OCI-LY3 (cell line): ENCODE measurements at regions not wholly inside any gene's neighbourhood (a gene's known extent, or its start where the extent isn't known, plus 50 kb on each side); places are given as distances from the start of the nearest gene placed in this dataset.

ENCODE experiments used
- H2AFZ ChIP-seq: fragments of 200-600, 300-600 bp; shearing (Covaris generic); 2 replicates; pipeline ENCODE4 v1.6.0; 2014; ENCODE audit warnings: antibody characterized with exemption, low read depth, low read length
- H3K27ac ChIP-seq: fragments of 200-600, 300-600 bp; sonication (generic); 2 replicates; pipeline ENCODE4 v1.5.1; 2014; ENCODE audit warnings: mild to moderate bottlenecking, low read length, moderate library complexity, mixed read lengths
- H3K27me3 ChIP-seq: fragments of 200-600, 300-600 bp; sonication (generic); 2 replicates; pipeline ENCODE4 v1.6.1; 2014; ENCODE audit warnings: low read depth, low read length, mixed read lengths
- H3K36me3 ChIP-seq: fragments of 200-600, 300-600 bp; sonication (generic); replicated peaks from 2 replicates; pipeline ENCODE3; 2014; ENCODE audit warnings: low read depth, low read length, mixed read lengths
- H3K4me1 ChIP-seq: fragments of 300-600, 200-600 bp; sonication (generic); 2 replicates; pipeline ENCODE4 v1.6.1; 2014; ENCODE audit warnings: low read length, mixed read lengths
- H3K4me2 ChIP-seq: fragments of 200-600, 300-600 bp; sonication (generic); 2 replicates; pipeline ENCODE4 v1.6.1; 2014; ENCODE audit warnings: low read length, mixed read lengths
- H3K4me3 ChIP-seq: fragments of 300-600, 200-600 bp; sonication (generic); 2 replicates; pipeline ENCODE4 v1.5.1; 2014; ENCODE audit warnings: antibody characterized with exemption, mild to moderate bottlenecking, low read length, moderate library complexity
- H3K79me2 ChIP-seq: fragments of 300-600, 200-600 bp; shearing (Covaris generic); 2 replicates; pipeline ENCODE4 v1.6.1; 2014; ENCODE audit warnings: mild to moderate bottlenecking, low read length, mixed read lengths
- H3K9ac ChIP-seq: fragments of 300-600, 200-600 bp; shearing (Covaris generic); 2 replicates; pipeline ENCODE4 v1.6.0; 2014; ENCODE audit warnings: mild to moderate bottlenecking, low read length, moderate library complexity
- H3K9me3 ChIP-seq: fragments of 200-600, 300-600 bp; shearing (Covaris generic); 2 replicates; pipeline ENCODE4 v1.6.1; 2014; ENCODE audit warnings: low read length, mixed read lengths; ENCODE audit not compliant: insufficient read depth
- H4K20me1 ChIP-seq: fragments of 200-600, 300-600 bp; sonication (generic); 2 replicates; pipeline ENCODE4 v1.6.1; 2016; ENCODE audit warnings: low read length, mixed read lengths; ENCODE audit not compliant: insufficient read depth
- CTCF ChIP-seq: fragments of 200-600, 300-600 bp; sonication (generic); IDR thresholded peaks from 2 replicates; pipeline ENCODE4 v1.5.1; 2014; ENCODE audit warnings: antibody characterized with exemption, low read length, low read depth
- EZH2phosphoT487 ChIP-seq: fragments of 200-600 bp; shearing (Covaris generic); IDR thresholded peaks from 2 replicates; pipeline ENCODE4 v1.6.1; 2018; ENCODE audit warnings: antibody characterized with exemption, mixed run types, low read depth

GRCh38 chr4:138770818-138771217 lies 244.8 kb upstream of the NOCT start:
- H3K4me1 ChIP-seq: peaks cover 16% of the 10 kb centered on the region
- H3K4me2 ChIP-seq: no peak overlapping the region
- H3K79me2 ChIP-seq: no peaks in the 10 kb centered on the region
- H3K27ac ChIP-seq: no peak overlapping the region
- H2AFZ ChIP-seq: no peak overlapping the region
- no peaks in the 10 kb centered on the region for H3K36me3 ChIP-seq
- no peak for TF ChIP-seq EZH2phosphoT487
- no peak for TF ChIP-seq CTCF
- no peaks in the 10 kb centered on the region for H3K27me3 ChIP-seq
- no peak overlapping the region for H3K4me3 ChIP-seq
- no peaks in the 10 kb centered on the region for H4K20me1 ChIP-seq
- H3K9me3 ChIP-seq: no peaks in the 10 kb centered on the region
- H3K9ac ChIP-seq: no peak overlapping the region

- Histone ChIP-seq H3K4me3 (no peak overlapping the region), H3K27ac (no peak overlapping the region), H3K27me3 (no peaks in the 10 kb centered on the region), H4K20me1 (no peaks in the 10 kb centered on the region), H3K36me3 (no peaks in the 10 kb centered on the region), H3K4me2 (no peak overlapping the region), H3K79me2 (no peaks in the 10 kb centered on the region), H2AFZ (no peak overlapping the region), H3K4me1 (no peaks in the 10 kb centered on the region), H3K9ac (no peak overlapping the region), H3K9me3 (no peaks in the 10 kb centered on the region)
- TF ChIP-seq EZH2phosphoT487: no peak
Measured at GRCh38 chr4:138766332-138766731, 249.2 kb upstream of the NOCT start.

GRCh38 chr4:138765442-138765841 lies 250.1 kb upstream of the NOCT start:
- H3K9ac ChIP-seq: no peak overlapping the region
- TF ChIP-seq EZH2phosphoT487 (no peak), CTCF (no peak)
- no peak overlapping the region for H3K4me2 ChIP-seq
- no peaks in the 10 kb centered on the region for H3K4me1 ChIP-seq
- H3K27me3 ChIP-seq: no peaks in the 10 kb centered on the region
- no peaks in the 10 kb centered on the region for H4K20me1 ChIP-seq
- no peak overlapping the region for H3K27ac ChIP-seq
- H3K79me2 ChIP-seq: no peaks in the 10 kb centered on the region
- H3K36me3 ChIP-seq: no peaks in the 10 kb centered on the region
- no peaks in the 10 kb centered on the region for H3K9me3 ChIP-seq
- no peak overlapping the region for H2AFZ ChIP-seq
- no peak overlapping the region for H3K4me3 ChIP-seq

GRCh38 chr4:138761638-138762220 lies 253.9 kb upstream of the NOCT start:
- Histone ChIP-seq H3K4me2 (no peak overlapping the region), H3K36me3 (no peaks in the 10 kb centered on the region), H3K79me2 (no peaks in the 10 kb centered on the region), H3K4me1 (no peaks in the 10 kb centered on the region), H3K27ac (no peak overlapping the region), H3K27me3 (no peaks in the 10 kb centered on the region), H4K20me1 (no peaks in the 10 kb centered on the region), H3K9ac (no peak overlapping the region), H2AFZ (no peak overlapping the region), H3K4me3 (no peak overlapping the region), H3K9me3 (no peaks in the 10 kb centered on the region)
- TF ChIP-seq CTCF: no peak
- TF ChIP-seq EZH2phosphoT487: no peak
